HCT116 (cell line): ENCODE measurements at regions not wholly inside any gene's neighbourhood (a gene's known extent, or its start where the extent isn't known, plus 50 kb on each side); places are given as distances from the start of the nearest gene placed in this dataset.

ENCODE experiments used
- ATAC-seq: fragments of 200-7000 bp; cut with Tn5 transposase; 2 replicates; pipeline ENCODE4 v1.9.1; 2020; ENCODE audit warnings: mild to moderate bottlenecking, moderate library complexity
- BruUV-seq: library from RNA; stranded (reverse); fragments of 400-500 nt; replicated peaks from 2 replicates; lab custom pipeline; 2021; lab: Mats Ljungman, UMichigan
- CTCF ChIA-PET: fragments of 300-600 bp; sonication (Branson Sonifier 250); formaldehyde crosslinking; loops from one replicate; lab custom pipeline; 2021; ENCODE audit warnings: antibody characterized with exemption; lab: Charles Lee
- POLR2A ChIA-PET: fragments of 300-600, 350-600 bp; sonication (Branson Sonifier 250); formaldehyde crosslinking; loops from one replicate; lab custom pipeline; 2021; ENCODE audit warnings: antibody characterized with exemption; lab: Charles Lee
- RAD21 ChIA-PET, 2 experiments: fragments of 300-600 bp; sonication (Branson Sonifier 250); formaldehyde crosslinking; loops; one replicate each; lab custom pipeline; 2023; ENCODE audit warnings: low total read pairs in 2 of 2; ENCODE audit not compliant: uncharacterized antibody in 2 of 2, unreplicated experiment in 2 of 2, low non-redundant PET in 1 of 2; lab: Charles Lee
- DNase-seq: peaks from one replicate; pipeline ENCODE4 v3.0.0-alpha.2; 2010; ENCODE audit warnings: low read depth, low spot score
- H2AFZ ChIP-seq: fragments of 200-600 bp; shearing (Covaris generic), sonication (generic); 2 replicates; pipeline ENCODE4 v1.6.1; 2017; ENCODE audit warnings: low read depth, mixed run types, mixed read lengths, antibody characterized with exemption, low read length; ENCODE audit not compliant: poor library complexity, severe bottlenecking
- H3K27ac ChIP-seq: 2 replicates; pipeline ENCODE4 v1.5.1; 2012; ENCODE audit warnings: low read depth, low read length
- H3K27me3 ChIP-seq: fragments of 200-600 bp; sonication (generic); 2 replicates; pipeline ENCODE4 v1.6.1; 2016; ENCODE audit warnings: mixed run types, low read length, mixed read lengths; ENCODE audit not compliant: insufficient read depth
- H3K36me3 ChIP-seq, 2 experiments: fragments of 200-500 bp in 1 of 2; fragments of 200-600 bp in 1 of 2; sonication (Bioruptor generic) in 1 of 2; sonication (generic) in 1 of 2; 2 replicates each; pipeline versions ENCODE4 v1.5.1 to v1.6.1; 2014 to 2016; ENCODE audit warnings: low read length in 2 of 2, inconsistent platforms in 1 of 2, mixed read lengths in 1 of 2, mixed run types in 1 of 2; ENCODE audit not compliant: insufficient read depth in 2 of 2, control insufficient read depth in 1 of 2
- H3K4me1 ChIP-seq, 2 experiments: fragments of 200-600 bp in 1 of 2; sonication (generic) in 1 of 2; 2 replicates each; pipeline versions ENCODE4 v1.5.1 to v1.6.1; 2012 to 2017; ENCODE audit warnings: low read length in 2 of 2, inconsistent platforms in 1 of 2, mild to moderate bottlenecking in 1 of 2, mixed read lengths in 1 of 2, mixed run types in 1 of 2, moderate library complexity in 1 of 2; ENCODE audit not compliant: insufficient read depth in 2 of 2, control insufficient read depth in 1 of 2
- H3K4me2 ChIP-seq: fragments of 200-600 bp; sonication (generic); 2 replicates; pipeline ENCODE4 v1.6.1; 2017; ENCODE audit warnings: mixed run types, low read length, mixed read lengths
- H3K4me3 ChIP-seq, 2 experiments: fragments of 200-600 bp in 1 of 2; sonication (generic) in 1 of 2; replicated peaks in 1 of 2; 2 replicates each; pipeline ENCODE4 v1.5.1; 2011 to 2016; ENCODE audit warnings: low read length in 2 of 2, control low read depth in 1 of 2, low read depth in 1 of 2, mild to moderate bottlenecking in 1 of 2, mixed read lengths in 1 of 2, mixed run types in 1 of 2
- H3K79me2 ChIP-seq: fragments of 200-600 bp; sonication (generic); 2 replicates; pipeline ENCODE4 v1.6.1; 2017; ENCODE audit warnings: mild to moderate bottlenecking, mixed run types, low read length, moderate library complexity, mixed read lengths; ENCODE audit not compliant: insufficient read depth
- H3K9ac ChIP-seq: fragments of 200-600 bp; sonication (generic); 2 replicates; pipeline ENCODE4 v1.6.1; 2016; ENCODE audit warnings: low read length, mixed read lengths
- H3K9me2 ChIP-seq: fragments of 200-600 bp; sonication (generic), shearing (Covaris generic); 2 replicates; pipeline ENCODE4 v1.6.1; 2017; ENCODE audit warnings: mixed run types, mild to moderate bottlenecking, moderate library complexity; ENCODE audit not compliant: insufficient read depth
- H3K9me3 ChIP-seq, 2 experiments: fragments of 200-500 bp in 1 of 2; fragments of 200-600 bp in 1 of 2; sonication (Bioruptor generic) in 1 of 2; sonication (generic) in 1 of 2; 2 replicates each; pipeline ENCODE4 v1.6.1; 2014 to 2017; ENCODE audit warnings: low read length in 2 of 2, mixed read lengths in 2 of 2, inconsistent platforms in 1 of 2, low read depth in 1 of 2, mild to moderate bottlenecking in 1 of 2, mixed run types in 1 of 2, moderate library complexity in 1 of 2; ENCODE audit not compliant: control insufficient read depth in 1 of 2, insufficient read depth in 1 of 2
- H4K20me1 ChIP-seq: fragments of 200-600 bp; sonication (generic), shearing (Covaris generic); 2 replicates; pipeline ENCODE4 v1.6.1; 2017; ENCODE audit warnings: mixed run types, mild to moderate bottlenecking, moderate library complexity; ENCODE audit not compliant: insufficient read depth
- CEBPB ChIP-seq: IDR thresholded peaks from 2 replicates; pipeline ENCODE4 v1.6.1; 2012; ENCODE audit warnings: low read depth
- ELF1 ChIP-seq: IDR thresholded peaks from 2 replicates; pipeline ENCODE4 v1.6.1; 2012; ENCODE audit warnings: low read depth, borderline replicate concordance
- EZH2 ChIP-seq: fragments of 200-600 bp; sonication (generic); IDR thresholded peaks from 2 replicates; pipeline ENCODE4 v1.6.1; 2017; ENCODE audit warnings: antibody characterized with exemption, mixed run types
- JUND ChIP-seq: IDR thresholded peaks from 2 replicates; pipeline ENCODE4 v1.6.1; 2012
- POLR2AphosphoS5 ChIP-seq: IDR thresholded peaks from 2 replicates; pipeline ENCODE4 v1.6.1; 2011; ENCODE audit warnings: mild to moderate bottlenecking, low read depth, low read length, moderate library complexity
- SIN3A ChIP-seq: IDR thresholded peaks from 2 replicates; pipeline ENCODE4 v1.6.1; 2012; ENCODE audit warnings: low read depth
- YY1 ChIP-seq: IDR thresholded peaks from 2 replicates; pipeline ENCODE4 v1.6.1; 2011; ENCODE audit warnings: low read length, low read depth, moderate library complexity, mild to moderate bottlenecking; ENCODE audit not compliant: insufficient replicate concordance; ENCODE audit errors: extremely low read depth
- ZFX ChIP-seq: fragments of 450-650 bp; IDR thresholded peaks from 2 replicates; pipeline ENCODE4 v1.6.1; 2017
- intact Hi-C: fragments of 100-400 bp; cut with micrococcal nuclease; formaldehyde crosslinking; loops from 2 replicates; pipeline ENCODE4 v1.10.0; 2022
- TF ChIP-seq, protein P1 (sequence below), 3 experiments: fragments of 200-600 bp in 1 of 3; sonication (generic) in 1 of 3; IDR thresholded peaks in 2 of 3; conservative IDR thresholded peaks in 1 of 3; 2 replicates each; pipeline ENCODE4 v1.5.1; 2012 to 2017; ENCODE audit warnings: low read depth in 2 of 3, low read length in 2 of 3, antibody characterized with exemption in 1 of 3, borderline replicate concordance in 1 of 3, control low read depth in 1 of 3, mild to moderate bottlenecking in 1 of 3, mixed read lengths in 1 of 3, mixed run types in 1 of 3, moderate library complexity in 1 of 3; ENCODE audit not compliant: insufficient read depth in 1 of 3
- TF ChIP-seq, protein P2 (sequence below): IDR thresholded peaks from 2 replicates; pipeline ENCODE4 v1.6.1; 2012; ENCODE audit warnings: low read depth
- TF ChIP-seq, protein P3 (sequence below): IDR thresholded peaks from 2 replicates; pipeline ENCODE4 v1.6.1; 2012

DNA sequence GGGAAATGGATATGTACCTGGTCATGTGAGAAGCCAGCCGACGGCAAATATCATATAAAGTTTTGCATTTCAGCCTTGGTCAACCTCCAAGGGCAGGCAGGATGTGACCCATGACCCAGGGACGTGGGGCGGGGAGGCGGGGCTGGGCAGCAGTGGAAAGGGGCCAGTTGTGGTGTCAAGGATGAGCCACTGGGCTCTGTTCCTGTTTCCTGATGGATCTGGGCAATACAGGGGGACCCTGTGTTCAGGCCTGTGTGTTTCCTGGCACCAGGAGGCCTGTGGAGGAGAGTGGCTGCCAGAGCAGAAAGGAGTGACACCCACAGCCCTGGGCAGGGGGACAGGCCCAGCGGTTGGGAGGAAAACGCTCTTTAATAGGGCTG lies 106.9 kb downstream of the GATA6 start:
- Histone ChIP-seq H3K4me2 (no peak overlapping the region), H3K4me1 (no peaks in the 10 kb centered on the region), H3K27ac (no peak overlapping the region), H3K27me3 (0 out of 2 replicates have a peak, but pooled peaks cover 4% of the 10 kb centered on the region), H2AFZ (no peak overlapping the region), H4K20me1 (no peaks in the 10 kb centered on the region), H3K9me2 (no peaks in the 10 kb centered on the region), H3K9ac (no peak overlapping the region), H3K9me3 (no peaks in the 10 kb centered on the region), H3K4me3 (no peak overlapping the region), H3K79me2 (no peaks in the 10 kb centered on the region), H3K36me3 (no peaks in the 10 kb centered on the region)
- intact Hi-C loops: no loop called here
- ChIA-PET POLR2A (no interaction called here), CTCF (no interaction called here), RAD21 (no interaction called here)
- DNase-seq (no peak), ATAC-seq (no peak)
- BruUV-seq: no TSS peak
- TF ChIP-seq, protein P1, sequence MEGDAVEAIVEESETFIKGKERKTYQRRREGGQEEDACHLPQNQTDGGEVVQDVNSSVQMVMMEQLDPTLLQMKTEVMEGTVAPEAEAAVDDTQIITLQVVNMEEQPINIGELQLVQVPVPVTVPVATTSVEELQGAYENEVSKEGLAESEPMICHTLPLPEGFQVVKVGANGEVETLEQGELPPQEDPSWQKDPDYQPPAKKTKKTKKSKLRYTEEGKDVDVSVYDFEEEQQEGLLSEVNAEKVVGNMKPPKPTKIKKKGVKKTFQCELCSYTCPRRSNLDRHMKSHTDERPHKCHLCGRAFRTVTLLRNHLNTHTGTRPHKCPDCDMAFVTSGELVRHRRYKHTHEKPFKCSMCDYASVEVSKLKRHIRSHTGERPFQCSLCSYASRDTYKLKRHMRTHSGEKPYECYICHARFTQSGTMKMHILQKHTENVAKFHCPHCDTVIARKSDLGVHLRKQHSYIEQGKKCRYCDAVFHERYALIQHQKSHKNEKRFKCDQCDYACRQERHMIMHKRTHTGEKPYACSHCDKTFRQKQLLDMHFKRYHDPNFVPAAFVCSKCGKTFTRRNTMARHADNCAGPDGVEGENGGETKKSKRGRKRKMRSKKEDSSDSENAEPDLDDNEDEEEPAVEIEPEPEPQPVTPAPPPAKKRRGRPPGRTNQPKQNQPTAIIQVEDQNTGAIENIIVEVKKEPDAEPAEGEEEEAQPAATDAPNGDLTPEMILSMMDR (IDR thresholded peaks at IDR 0.05 in 2 of 3, conservative IDR thresholded peaks at IDR 0.05 in 1 of 3; ENCODE audit: borderline replicate concordance in 1 of 3, insufficient read depth in 1 of 3, low read depth in 2 of 3, low read length in 2 of 3): no peak
- TF ChIP-seq CEBPB (no peak), POLR2AphosphoS5 (no peak), YY1 (no peak), EZH2 (no peak), SIN3A (no peak), JUND (no peak), ELF1 (no peak), ZFX (no peak)
- TF ChIP-seq, protein P2, sequence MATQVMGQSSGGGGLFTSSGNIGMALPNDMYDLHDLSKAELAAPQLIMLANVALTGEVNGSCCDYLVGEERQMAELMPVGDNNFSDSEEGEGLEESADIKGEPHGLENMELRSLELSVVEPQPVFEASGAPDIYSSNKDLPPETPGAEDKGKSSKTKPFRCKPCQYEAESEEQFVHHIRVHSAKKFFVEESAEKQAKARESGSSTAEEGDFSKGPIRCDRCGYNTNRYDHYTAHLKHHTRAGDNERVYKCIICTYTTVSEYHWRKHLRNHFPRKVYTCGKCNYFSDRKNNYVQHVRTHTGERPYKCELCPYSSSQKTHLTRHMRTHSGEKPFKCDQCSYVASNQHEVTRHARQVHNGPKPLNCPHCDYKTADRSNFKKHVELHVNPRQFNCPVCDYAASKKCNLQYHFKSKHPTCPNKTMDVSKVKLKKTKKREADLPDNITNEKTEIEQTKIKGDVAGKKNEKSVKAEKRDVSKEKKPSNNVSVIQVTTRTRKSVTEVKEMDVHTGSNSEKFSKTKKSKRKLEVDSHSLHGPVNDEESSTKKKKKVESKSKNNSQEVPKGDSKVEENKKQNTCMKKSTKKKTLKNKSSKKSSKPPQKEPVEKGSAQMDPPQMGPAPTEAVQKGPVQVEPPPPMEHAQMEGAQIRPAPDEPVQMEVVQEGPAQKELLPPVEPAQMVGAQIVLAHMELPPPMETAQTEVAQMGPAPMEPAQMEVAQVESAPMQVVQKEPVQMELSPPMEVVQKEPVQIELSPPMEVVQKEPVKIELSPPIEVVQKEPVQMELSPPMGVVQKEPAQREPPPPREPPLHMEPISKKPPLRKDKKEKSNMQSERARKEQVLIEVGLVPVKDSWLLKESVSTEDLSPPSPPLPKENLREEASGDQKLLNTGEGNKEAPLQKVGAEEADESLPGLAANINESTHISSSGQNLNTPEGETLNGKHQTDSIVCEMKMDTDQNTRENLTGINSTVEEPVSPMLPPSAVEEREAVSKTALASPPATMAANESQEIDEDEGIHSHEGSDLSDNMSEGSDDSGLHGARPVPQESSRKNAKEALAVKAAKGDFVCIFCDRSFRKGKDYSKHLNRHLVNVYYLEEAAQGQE: no peak
- TF ChIP-seq, protein P3, sequence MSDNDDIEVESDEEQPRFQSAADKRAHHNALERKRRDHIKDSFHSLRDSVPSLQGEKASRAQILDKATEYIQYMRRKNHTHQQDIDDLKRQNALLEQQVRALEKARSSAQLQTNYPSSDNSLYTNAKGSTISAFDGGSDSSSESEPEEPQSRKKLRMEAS: no peak
